Subcutaneous abdominal adipose tissue (tissue), 5 donors: ENCODE measurements at regions not wholly inside any gene's neighbourhood (a gene's known extent, or its start where the extent isn't known, plus 50 kb on each side); places are given as distances from the start of the nearest gene placed in this dataset.

Source experiments
- H3K27ac ChIP-seq: one replicate; pipeline ENCODE4 v1.7.0; 2013; ENCODE audit warnings: low read depth, mild to moderate bottlenecking, inconsistent platforms, low read length, moderate library complexity
- H3K27me3 ChIP-seq, 5 donors: one replicate each; pipeline ENCODE4 v1.7.0; 2013; ENCODE audit warnings: low read length in 5 of 5, inconsistent platforms in 1 of 5; ENCODE audit not compliant: control insufficient read depth in 5 of 5, insufficient read depth in 4 of 5
- H3K36me3 ChIP-seq, 5 donors: one replicate each; pipeline ENCODE4 v1.7.0; 2013; ENCODE audit warnings: low read length in 5 of 5; ENCODE audit not compliant: control insufficient read depth in 5 of 5, insufficient read depth in 5 of 5
- H3K4me1 ChIP-seq, 5 donors: one replicate each; pipeline ENCODE4 v1.7.0; 2013; ENCODE audit warnings: low read length in 5 of 5, mild to moderate bottlenecking in 3 of 5, moderate library complexity in 1 of 5; ENCODE audit not compliant: control insufficient read depth in 5 of 5, insufficient read depth in 5 of 5
- H3K4me3 ChIP-seq, 5 donors: one replicate each; pipeline ENCODE4 v1.7.0; 2013; ENCODE audit warnings: low read length in 5 of 5, low read depth in 1 of 5
- H3K9ac ChIP-seq, 5 donors: one replicate each; pipeline ENCODE4 v1.7.0; 2013; ENCODE audit warnings: low read length in 5 of 5, mild to moderate bottlenecking in 4 of 5, moderate library complexity in 3 of 5
- H3K9me3 ChIP-seq, 5 donors: one replicate each; pipeline ENCODE4 v1.7.0; 2013; ENCODE audit warnings: low read length in 5 of 5; ENCODE audit not compliant: control insufficient read depth in 5 of 5
- donor health status: healthy.
- donor health status: healthy.
- donor health status: healthy.
- donor health status: healthy.
- donor health status: healthy.

DNA sequence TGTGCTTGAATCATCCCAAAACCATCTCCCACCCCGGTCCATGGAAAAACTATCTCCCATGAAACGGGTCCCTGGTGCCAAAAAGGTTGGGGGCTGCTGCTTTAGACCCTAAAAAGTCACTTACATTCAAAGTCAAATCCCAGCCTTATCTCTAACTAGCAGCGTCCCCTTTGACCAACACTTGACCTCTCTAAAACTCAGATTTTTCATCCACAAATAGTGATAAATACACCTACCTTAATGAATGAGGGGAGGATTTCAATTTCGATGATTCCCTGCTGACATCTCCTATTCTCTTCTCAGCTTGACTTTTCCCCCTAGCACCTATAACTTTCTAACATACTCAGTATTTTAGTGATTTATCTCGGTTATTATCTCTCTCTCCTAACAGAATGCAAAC lies 137.3 kb downstream of the BTG1 start:
- Histone ChIP-seq H3K27ac (no peak overlapping the region), H3K27me3 (no peaks in the 10 kb centered on the region), H3K4me3 (no peak overlapping the region), H3K9me3 (no peaks in the 10 kb centered on the region), H3K9ac (no peak overlapping the region), H3K4me1 (no peaks in the 10 kb centered on the region), H3K36me3 (no peaks in the 10 kb centered on the region)

GRCh38 chr12:92007787-92008186 lies 137.9 kb downstream of the BTG1 start:
- Histone ChIP-seq H3K27me3 (no peaks in the 10 kb centered on the region), H3K36me3 (no peaks in the 10 kb centered on the region), H3K9ac (no peak overlapping the region), H3K27ac (no peak overlapping the region), H3K4me3 (no peak overlapping the region), H3K4me1 (peaks cover 0 to 3% (median 0%) of the 10 kb centered on the region in 5 donors), H3K9me3 (no peaks in the 10 kb centered on the region)

DNA sequence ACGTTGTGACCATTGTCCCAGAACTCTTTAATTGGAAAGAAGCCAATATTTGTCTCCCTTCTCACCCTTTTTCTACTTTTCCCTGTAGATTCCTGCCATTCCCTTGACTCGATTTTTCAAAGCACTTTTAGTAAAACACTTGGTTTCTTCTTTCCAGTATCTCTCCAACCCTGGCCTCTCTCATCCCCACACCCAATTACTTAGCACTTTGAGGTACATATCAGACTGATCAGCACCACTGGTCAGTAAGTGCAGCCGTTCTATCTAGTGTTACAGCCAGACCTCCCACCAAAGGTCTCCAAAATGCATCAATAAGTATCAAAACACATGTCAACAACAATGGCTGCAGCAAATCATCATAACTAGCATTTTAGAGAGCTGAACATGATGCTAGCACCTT lies 141.9 kb downstream of the BTG1 start:
- no peak overlapping the region for H3K9ac ChIP-seq
- H3K4me1 ChIP-seq, result peaks cover 0 to 4% (median 0%) of the 10 kb centered on the region in 5 donors

GRCh38 chr12:92002673-92003382 lies 142.8 kb downstream of the BTG1 start:
- no peaks in the 10 kb centered on the region for H3K9me3 ChIP-seq
- no peak overlapping the region for H3K9ac ChIP-seq
- no peaks in the 10 kb centered on the region for H3K27me3 ChIP-seq
- H3K4me3 ChIP-seq, result no peak overlapping the region
- no peak overlapping the region for H3K27ac ChIP-seq
- H3K4me1 ChIP-seq, result peaks cover 0 to 4% (median 0%) of the 10 kb centered on the region in 5 donors
- no peaks in the 10 kb centered on the region for H3K36me3 ChIP-seq

More for the DNA sequence above, 141.9 kb downstream of the BTG1 start:
- H3K36me3 ChIP-seq, result no peaks in the 10 kb centered on the region
- no peak overlapping the region for H3K27ac ChIP-seq
- H3K4me3 ChIP-seq, result no peak overlapping the region
- no peaks in the 10 kb centered on the region for H3K9me3 ChIP-seq
- H3K27me3 ChIP-seq, result no peaks in the 10 kb centered on the region

DNA sequence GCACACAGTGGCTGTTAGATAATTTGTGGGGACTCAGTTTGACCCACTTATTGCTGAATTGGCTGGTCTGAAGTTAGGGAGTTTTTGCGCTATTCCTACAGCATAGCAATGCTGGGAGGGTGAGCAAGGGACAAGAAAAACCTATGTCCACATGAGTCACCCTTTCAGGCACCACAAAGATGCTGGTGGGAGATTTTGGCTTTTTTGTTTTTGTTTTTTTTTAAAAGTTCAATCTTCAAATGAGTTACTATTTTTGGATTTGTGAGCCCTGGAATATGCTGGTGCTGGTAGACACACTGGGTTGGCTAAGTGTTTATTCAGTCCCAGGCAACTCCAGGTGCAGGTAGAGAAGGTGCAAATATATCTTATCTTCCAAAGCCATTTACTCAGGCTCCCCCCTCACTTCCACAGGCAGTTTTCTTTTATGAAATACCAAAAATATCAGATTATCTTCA lies 143.4 kb downstream of the BTG1 start:
- H3K4me1 ChIP-seq, result peaks cover 0 to 4% (median 0%) of the 10 kb centered on the region in 5 donors
- H3K36me3 ChIP-seq, result no peaks in the 10 kb centered on the region
- no peaks in the 10 kb centered on the region for H3K9me3 ChIP-seq
- H3K27me3 ChIP-seq, result no peaks in the 10 kb centered on the region
- H3K4me3 ChIP-seq, result no peak overlapping the region
- H3K9ac ChIP-seq, result no peak overlapping the region
- H3K27ac ChIP-seq, result no peak overlapping the region

- Histone ChIP-seq H3K27me3 (no peaks in the 10 kb centered on the region), H3K4me3 (no peak overlapping the region), H3K9ac (no peak overlapping the region), H3K4me1 (peaks cover 0 to 4% (median 0%) of the 10 kb centered on the region in 5 donors), H3K9me3 (no peaks in the 10 kb centered on the region), H3K36me3 (no peaks in the 10 kb centered on the region), H3K27ac (no peak overlapping the region)
Observed at GRCh38 chr12:92000597-92000996, 145.0 kb downstream of the BTG1 start.

DNA sequence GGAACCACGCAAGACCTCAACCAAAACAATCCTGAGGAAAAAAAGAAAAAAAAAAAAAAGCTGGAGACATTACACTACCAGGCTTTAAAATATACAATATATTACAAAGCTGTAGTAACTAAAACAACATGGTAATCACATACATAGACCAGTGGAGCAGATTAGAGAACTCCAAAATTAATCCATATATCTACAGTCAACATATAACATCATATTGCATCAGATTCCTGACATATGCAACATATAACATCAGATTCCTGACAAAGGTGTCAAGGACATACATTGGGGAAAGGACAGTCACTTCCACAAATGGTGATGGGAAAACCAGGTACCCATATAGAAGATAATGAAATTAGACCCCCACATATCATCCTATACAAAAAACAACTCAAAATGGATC lies 145.8 kb downstream of the BTG1 start:
- Histone ChIP-seq H3K4me1 (peaks cover 0 to 4% (median 0%) of the 10 kb centered on the region in 5 donors), H3K4me3 (no peak overlapping the region), H3K36me3 (no peaks in the 10 kb centered on the region), H3K27me3 (no peaks in the 10 kb centered on the region), H3K9ac (no peak overlapping the region), H3K9me3 (no peaks in the 10 kb centered on the region), H3K27ac (no peak overlapping the region)

- no peaks in the 10 kb centered on the region for H3K9me3 ChIP-seq
- no peak overlapping the region for H3K4me3 ChIP-seq
- H3K36me3 ChIP-seq, result no peaks in the 10 kb centered on the region
- H3K4me1 ChIP-seq, result peaks cover 0 to 4% (median 0%) of the 10 kb centered on the region in 5 donors
- no peak overlapping the region for H3K27ac ChIP-seq
- no peaks in the 10 kb centered on the region for H3K27me3 ChIP-seq
- H3K9ac ChIP-seq, result no peak overlapping the region
Observed at GRCh38 chr12:91998316-91998715, 147.3 kb downstream of the BTG1 start.

DNA sequence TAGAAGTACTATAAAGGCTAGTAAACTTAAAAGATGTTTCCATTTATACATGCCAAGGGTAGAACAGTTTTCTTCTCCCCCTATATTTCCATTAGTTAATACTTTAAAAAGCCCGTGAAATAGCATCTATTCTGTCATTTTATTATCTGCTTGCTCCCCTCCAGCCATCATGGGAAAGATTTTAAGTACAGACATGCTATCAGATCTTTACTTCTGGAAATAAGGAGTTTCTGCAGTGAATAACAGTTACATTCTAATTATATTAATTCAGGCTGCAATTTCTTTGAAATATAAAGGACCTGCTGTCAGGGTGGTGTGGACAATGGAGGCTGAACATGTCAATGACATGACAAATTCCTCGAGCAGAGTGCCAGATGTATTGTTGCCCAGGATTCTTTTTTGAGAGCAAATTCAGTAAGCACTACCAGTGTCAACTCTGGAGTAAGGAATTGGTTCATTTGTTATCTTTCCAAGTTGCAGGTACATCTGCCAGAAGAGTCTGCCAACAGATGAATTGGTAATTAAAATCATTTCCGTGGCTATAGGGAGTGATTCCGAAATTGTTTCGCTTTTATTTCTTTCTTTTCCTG lies 151.3 kb downstream of the BTG1 start:
- Histone ChIP-seq H3K4me3 (no peak overlapping the region), H3K9me3 (no peaks in the 10 kb centered on the region), H3K27me3 (no peaks in the 10 kb centered on the region), H3K36me3 (no peaks in the 10 kb centered on the region), H3K9ac (no peak overlapping the region), H3K27ac (no peak overlapping the region), H3K4me1 (peaks cover 0 to 13% (median 0%) of the 10 kb centered on the region in 5 donors)

GRCh38 chr12:91993287-91994017 lies 152.2 kb downstream of the BTG1 start:
- Histone ChIP-seq H3K27me3 (no peaks in the 10 kb centered on the region), H3K9me3 (no peaks in the 10 kb centered on the region), H3K27ac (no peak overlapping the region), H3K4me3 (no peak overlapping the region), H3K4me1 (peaks cover 0 to 13% (median 0%) of the 10 kb centered on the region in 5 donors), H3K9ac (no peak overlapping the region), H3K36me3 (no peaks in the 10 kb centered on the region)
